Osteocyte (in vitro differentiated cells): ENCODE measurements at regions not wholly inside any gene's neighbourhood (a gene's known extent, or its start where the extent isn't known, plus 50 kb on each side); places are given as distances from the start of the nearest gene placed in this dataset.

Source experiments
- DNase-seq: peaks from one replicate; pipeline ENCODE4 v3.0.0; 2021; ENCODE audit warnings: mixed read lengths; ENCODE audit not compliant: unreplicated experiment; ENCODE audit errors: extremely low spot score
- H3K27ac Mint-ChIP-seq: one replicate; pipeline ENCODE4 v1.8.0; 2021; ENCODE audit warnings: mild to moderate bottlenecking, mixed read lengths; ENCODE audit not compliant: unreplicated experiment
- H3K27me3 Mint-ChIP-seq: one replicate; pipeline ENCODE4 v1.8.0; 2021; ENCODE audit warnings: mixed read lengths; ENCODE audit not compliant: unreplicated experiment
- H3K36me3 Mint-ChIP-seq: one replicate; pipeline ENCODE4 v1.8.0; 2021; ENCODE audit warnings: mixed read lengths; ENCODE audit not compliant: unreplicated experiment
- H3K4me1 Mint-ChIP-seq: one replicate; pipeline ENCODE4 v1.8.0; 2021; ENCODE audit warnings: mixed read lengths; ENCODE audit not compliant: unreplicated experiment
- H3K4me3 Mint-ChIP-seq: one replicate; pipeline ENCODE4 v1.8.0; 2021; ENCODE audit warnings: mild to moderate bottlenecking, moderate library complexity, mixed read lengths; ENCODE audit not compliant: unreplicated experiment
- H3K9me3 Mint-ChIP-seq: one replicate; pipeline ENCODE4 v1.8.0; 2021; ENCODE audit warnings: mixed read lengths; ENCODE audit not compliant: unreplicated experiment
- TF ChIP-seq, protein P1 (sequence below): fragments of 200-600 bp; sonication (generic); IDR thresholded peaks from 2 replicates; pipeline ENCODE4 v1.5.0; 2021; ENCODE audit warnings: antibody characterized with exemption, mild to moderate bottlenecking, moderate library complexity

DNA sequence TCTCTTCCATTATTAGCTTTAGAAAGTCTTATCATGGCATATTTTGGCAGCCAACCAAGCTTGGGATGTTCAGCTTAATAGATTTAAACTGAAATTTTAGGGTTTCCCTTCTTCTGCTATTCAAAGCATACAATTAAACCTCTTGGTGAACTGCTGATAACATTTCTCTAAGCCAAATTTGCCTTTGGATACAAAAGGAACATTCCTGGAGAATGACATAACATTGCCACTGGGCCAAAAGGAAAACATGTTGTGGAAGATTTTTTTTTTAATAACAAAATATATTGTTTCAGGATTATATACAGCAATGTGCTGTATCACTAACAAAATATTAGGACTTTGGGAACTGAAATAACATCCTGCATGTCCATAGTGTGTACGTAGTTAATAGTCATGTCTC, 215.1 kb upstream of the TBX18 start:
- TF ChIP-seq, protein P1, sequence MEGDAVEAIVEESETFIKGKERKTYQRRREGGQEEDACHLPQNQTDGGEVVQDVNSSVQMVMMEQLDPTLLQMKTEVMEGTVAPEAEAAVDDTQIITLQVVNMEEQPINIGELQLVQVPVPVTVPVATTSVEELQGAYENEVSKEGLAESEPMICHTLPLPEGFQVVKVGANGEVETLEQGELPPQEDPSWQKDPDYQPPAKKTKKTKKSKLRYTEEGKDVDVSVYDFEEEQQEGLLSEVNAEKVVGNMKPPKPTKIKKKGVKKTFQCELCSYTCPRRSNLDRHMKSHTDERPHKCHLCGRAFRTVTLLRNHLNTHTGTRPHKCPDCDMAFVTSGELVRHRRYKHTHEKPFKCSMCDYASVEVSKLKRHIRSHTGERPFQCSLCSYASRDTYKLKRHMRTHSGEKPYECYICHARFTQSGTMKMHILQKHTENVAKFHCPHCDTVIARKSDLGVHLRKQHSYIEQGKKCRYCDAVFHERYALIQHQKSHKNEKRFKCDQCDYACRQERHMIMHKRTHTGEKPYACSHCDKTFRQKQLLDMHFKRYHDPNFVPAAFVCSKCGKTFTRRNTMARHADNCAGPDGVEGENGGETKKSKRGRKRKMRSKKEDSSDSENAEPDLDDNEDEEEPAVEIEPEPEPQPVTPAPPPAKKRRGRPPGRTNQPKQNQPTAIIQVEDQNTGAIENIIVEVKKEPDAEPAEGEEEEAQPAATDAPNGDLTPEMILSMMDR = no peak
- H3K4me3 Mint-ChIP-seq = no peak overlapping the region
- H3K27ac Mint-ChIP-seq = no peak overlapping the region
- no peak for DNase-seq
- H3K9me3 Mint-ChIP-seq = no peaks in the 10 kb centered on the region
- H3K4me1 Mint-ChIP-seq = no peaks in the 10 kb centered on the region
- no peaks in the 10 kb centered on the region for H3K36me3 Mint-ChIP-seq
- H3K27me3 Mint-ChIP-seq = no peaks in the 10 kb centered on the region

DNA sequence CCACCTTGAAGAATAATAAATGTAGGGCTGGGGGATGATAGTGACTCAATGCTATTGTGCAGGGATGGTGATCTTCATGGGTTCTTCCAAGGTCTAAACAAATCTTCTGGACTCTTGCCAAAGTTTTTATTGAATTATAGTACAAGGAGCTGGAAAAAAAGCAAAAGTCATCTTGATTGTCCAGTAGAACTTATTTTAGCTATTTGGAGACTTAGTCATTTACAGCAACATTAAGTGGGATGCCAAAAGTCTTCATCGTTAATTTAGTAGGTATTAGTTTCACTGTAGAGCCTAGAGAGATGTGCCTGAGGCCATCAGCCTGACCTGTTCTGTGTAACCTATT, 212.9 kb upstream of the TBX18 start:
- H3K9me3 Mint-ChIP-seq = no peaks in the 10 kb centered on the region
- H3K36me3 Mint-ChIP-seq = no peaks in the 10 kb centered on the region
- H3K4me3 Mint-ChIP-seq = no peak overlapping the region
- H3K4me1 Mint-ChIP-seq = no peaks in the 10 kb centered on the region
- peaks cover 4% of the 10 kb centered on the region for H3K27me3 Mint-ChIP-seq
- no peak overlapping the region for H3K27ac Mint-ChIP-seq
- TF ChIP-seq, protein P1 = no peak
- no peak for DNase-seq

DNA sequence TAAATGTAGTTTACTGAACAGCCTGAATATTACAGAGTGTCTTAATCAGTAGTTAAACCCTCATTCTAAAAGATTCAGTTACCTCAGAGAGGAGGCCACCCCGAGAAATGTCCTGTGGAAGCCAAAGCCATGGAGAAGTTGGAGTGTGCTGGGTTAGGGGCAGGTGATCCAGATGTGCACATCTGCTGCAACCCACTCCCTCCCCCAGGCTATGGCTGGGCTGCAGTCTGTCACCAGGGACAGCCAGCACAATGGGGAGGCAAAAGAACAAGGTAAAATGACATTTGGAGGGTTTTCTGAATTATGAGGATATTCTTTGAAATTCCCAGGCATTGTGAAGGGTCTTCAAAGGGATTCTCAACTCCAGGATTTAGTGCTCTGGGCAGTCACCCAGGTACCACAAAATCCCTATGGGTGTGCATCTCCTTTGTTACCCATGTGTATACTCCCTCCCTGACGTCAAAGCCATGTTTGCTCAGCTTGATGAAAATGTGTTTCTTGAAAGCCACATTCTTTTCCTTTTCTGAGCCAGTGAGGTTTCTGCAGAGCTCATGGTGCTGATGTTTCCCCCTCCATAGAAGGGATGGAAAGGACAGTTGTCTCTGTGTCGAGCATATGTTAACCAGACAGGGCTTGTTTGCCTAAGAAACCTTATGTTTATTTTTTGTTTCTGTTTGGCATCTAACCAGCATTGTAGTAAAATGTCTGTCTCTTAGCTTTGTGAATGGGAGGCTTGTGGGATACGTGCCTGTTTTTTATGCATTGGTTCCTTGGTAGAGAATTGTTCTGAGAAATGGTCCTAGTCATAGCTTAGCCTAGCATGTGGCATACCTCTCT, 212.3 kb upstream of the TBX18 start:
- DNase-seq = no peak
- H3K4me3 Mint-ChIP-seq = no peak overlapping the region
- H3K36me3 Mint-ChIP-seq = no peaks in the 10 kb centered on the region
- no peaks in the 10 kb centered on the region for H3K4me1 Mint-ChIP-seq
- TF ChIP-seq, protein P1 = no peak
- no peaks in the 10 kb centered on the region for H3K9me3 Mint-ChIP-seq
- peaks cover 4% of the 10 kb centered on the region for H3K27me3 Mint-ChIP-seq
- no peak overlapping the region for H3K27ac Mint-ChIP-seq

DNA sequence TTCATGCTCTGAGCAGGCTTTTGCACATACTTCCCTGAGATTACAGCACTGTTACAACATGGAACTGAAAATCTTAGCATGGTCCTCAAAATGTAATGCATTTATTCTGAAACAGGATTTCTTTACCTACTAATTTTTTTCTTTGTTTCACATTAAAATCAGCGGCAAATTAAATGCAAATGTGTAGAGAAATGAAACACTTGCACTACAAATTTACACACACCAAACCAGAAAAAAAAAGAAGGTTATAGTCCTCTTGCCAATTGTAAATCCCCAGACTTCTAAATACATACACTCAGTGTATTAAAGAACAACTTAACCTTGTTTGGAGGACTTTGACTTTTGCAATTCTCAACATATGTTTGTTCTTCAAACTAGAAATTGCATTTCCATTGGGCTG, 210.9 kb upstream of the TBX18 start:
- Mint-ChIP-seq H3K4me1 (no peaks in the 10 kb centered on the region), H3K27me3 (peaks cover 4% of the 10 kb centered on the region), H3K27ac (no peak overlapping the region), H3K36me3 (no peaks in the 10 kb centered on the region), H3K9me3 (no peaks in the 10 kb centered on the region), H3K4me3 (no peak overlapping the region)
- no peak for DNase-seq
- TF ChIP-seq, protein P1 = no peak

DNA sequence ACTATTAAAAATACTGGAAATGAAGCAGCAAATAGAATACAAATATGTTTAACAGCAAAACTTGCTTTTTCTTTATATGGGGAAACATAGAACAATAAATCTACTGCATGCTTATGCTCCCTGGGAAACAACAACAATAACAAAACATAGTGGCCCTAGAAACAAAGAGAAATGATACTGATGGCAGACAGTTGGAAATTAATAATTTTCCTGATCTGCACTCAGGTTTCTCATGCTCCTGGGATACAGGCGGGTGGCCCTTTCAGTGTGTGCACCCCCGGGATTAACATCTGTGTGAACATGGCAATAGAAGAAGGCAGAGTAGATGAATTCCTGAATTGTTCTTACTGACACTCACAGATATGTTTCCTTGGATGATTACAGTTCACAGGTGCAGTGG, 209.2 kb upstream of the TBX18 start:
- H3K36me3 Mint-ChIP-seq = no peaks in the 10 kb centered on the region
- H3K27ac Mint-ChIP-seq = no peak overlapping the region
- no peak overlapping the region for H3K4me3 Mint-ChIP-seq
- peaks cover 4% of the 10 kb centered on the region for H3K27me3 Mint-ChIP-seq
- no peak for DNase-seq
- no peaks in the 10 kb centered on the region for H3K9me3 Mint-ChIP-seq
- no peaks in the 10 kb centered on the region for H3K4me1 Mint-ChIP-seq
- TF ChIP-seq, protein P1 = no peak
